ENCODE measurements at regions not wholly inside any gene's neighbourhood (a gene's known extent, or its start where the extent isn't known, plus 50 kb on each side); places are given as distances from the start of the nearest gene placed in this dataset.

GRCh38 chr21:26781331-26781730 is 63.9 kb downstream of the ADAMTS1 start:
- Histone ChIP-seq H3K27ac (ENCODE audit: low read depth, low read length) (no peak overlapping the region), H2AFZ (ENCODE audit: low read length) (no peak overlapping the region), H3K36me3 (ENCODE audit: insufficient read depth, low read length) (no peaks in the 10 kb centered on the region), H3K79me2 (ENCODE audit: insufficient read depth, low read length) (no peaks in the 10 kb centered on the region), H3K4me1 (ENCODE audit: insufficient read depth, low read length) (peaks cover 12% of the 10 kb centered on the region), H3K27me3 (ENCODE audit: insufficient read depth, low read length) (no peaks in the 10 kb centered on the region), H3K9me3 (ENCODE audit: low read depth, low read length) (no peaks in the 10 kb centered on the region), H3K4me2 (ENCODE audit: insufficient read depth, low read length) (no peak overlapping the region), H4K20me1 (ENCODE audit: insufficient read depth, low read length) (no peaks in the 10 kb centered on the region), H3K4me3 (ENCODE audit: insufficient read depth, low read length) (no peak overlapping the region)
- no peak for TF ChIP-seq CTCF (IDR thresholded peaks at IDR 0.05; ENCODE audit: extremely low read depth, low read depth, low read length)
- no peak for DNase-seq (ENCODE audit: insufficient read length, low spot score, missing footprints)

- Histone ChIP-seq H3K4me1 (ENCODE audit: insufficient read depth, low read length) (peaks cover 8% of the 10 kb centered on the region), H3K4me3 (ENCODE audit: insufficient read depth, low read length) (no peak overlapping the region), H4K20me1 (ENCODE audit: insufficient read depth, low read length) (no peaks in the 10 kb centered on the region), H3K27ac (ENCODE audit: low read depth, low read length) (no peak overlapping the region), H3K9me3 (ENCODE audit: low read depth, low read length) (no peaks in the 10 kb centered on the region), H3K36me3 (ENCODE audit: insufficient read depth, low read length) (no peaks in the 10 kb centered on the region), H3K27me3 (ENCODE audit: insufficient read depth, low read length) (no peaks in the 10 kb centered on the region), H3K4me2 (ENCODE audit: insufficient read depth, low read length) (no peak overlapping the region), H3K79me2 (ENCODE audit: insufficient read depth, low read length) (no peaks in the 10 kb centered on the region), H2AFZ (ENCODE audit: low read length) (no peak overlapping the region)
- no peak for TF ChIP-seq CTCF (IDR thresholded peaks at IDR 0.05; ENCODE audit: extremely low read depth, low read depth, low read length)
- DNase-seq (ENCODE audit: insufficient read length, low spot score, missing footprints), result no peak
These were observed 68.0 kb downstream of the ADAMTS1 start for GRCh38 chr21:26777166-26777565.

GRCh38 chr21:26776310-26777021 is 68.7 kb downstream of the ADAMTS1 start:
- Histone ChIP-seq H3K9me3 (ENCODE audit: low read depth, low read length) (no peaks in the 10 kb centered on the region), H3K4me2 (ENCODE audit: insufficient read depth, low read length) (no peak overlapping the region), H3K79me2 (ENCODE audit: insufficient read depth, low read length) (no peaks in the 10 kb centered on the region), H3K27me3 (ENCODE audit: insufficient read depth, low read length) (no peaks in the 10 kb centered on the region), H2AFZ (ENCODE audit: low read length) (no peak overlapping the region), H4K20me1 (ENCODE audit: insufficient read depth, low read length) (no peaks in the 10 kb centered on the region), H3K4me3 (ENCODE audit: insufficient read depth, low read length) (no peak overlapping the region), H3K36me3 (ENCODE audit: insufficient read depth, low read length) (no peaks in the 10 kb centered on the region), H3K4me1 (ENCODE audit: insufficient read depth, low read length) (peaks cover 8% of the 10 kb centered on the region), H3K27ac (ENCODE audit: low read depth, low read length) (no peak overlapping the region)
- no peak for TF ChIP-seq CTCF (IDR thresholded peaks at IDR 0.05; ENCODE audit: extremely low read depth, low read depth, low read length)
- DNase-seq (ENCODE audit: insufficient read length, low spot score, missing footprints), result no peak

- no peaks in the 10 kb centered on the region for H3K36me3 ChIP-seq (ENCODE audit: insufficient read depth, low read length)
- no peaks in the 10 kb centered on the region for H4K20me1 ChIP-seq (ENCODE audit: insufficient read depth, low read length)
- no peaks in the 10 kb centered on the region for H3K9me3 ChIP-seq (ENCODE audit: low read depth, low read length)
- H3K27ac ChIP-seq (ENCODE audit: low read depth, low read length), result no peak overlapping the region
- DNase-seq (ENCODE audit: insufficient read length, low spot score, missing footprints), result no peak
- no peak for TF ChIP-seq CTCF (IDR thresholded peaks at IDR 0.05; ENCODE audit: extremely low read depth, low read depth, low read length)
- peaks cover 8% of the 10 kb centered on the region for H3K4me1 ChIP-seq (ENCODE audit: insufficient read depth, low read length)
- H2AFZ ChIP-seq (ENCODE audit: low read length), result no peak overlapping the region
- H3K27me3 ChIP-seq (ENCODE audit: insufficient read depth, low read length), result no peaks in the 10 kb centered on the region
- H3K4me2 ChIP-seq (ENCODE audit: insufficient read depth, low read length), result no peak overlapping the region
- no peak overlapping the region for H3K4me3 ChIP-seq (ENCODE audit: insufficient read depth, low read length)
- no peaks in the 10 kb centered on the region for H3K79me2 ChIP-seq (ENCODE audit: insufficient read depth, low read length)
These were observed 72.2 kb downstream of the ADAMTS1 start for GRCh38 chr21:26773058-26773457.

Measured in osteoblast (primary cell).